Hepatic stellate cell (primary cell): ENCODE measurements at regions not wholly inside any gene's neighbourhood (a gene's known extent, or its start where the extent isn't known, plus 50 kb on each side); places are given as distances from the start of the nearest gene placed in this dataset.
"Not testable (repeated sequence)": the region's sequence is repeated elsewhere in the genome, so short reads cannot be mapped to it uniquely, and the experiment has no call there.

Source experiments
- DNase-seq: peaks from one replicate; pipeline ENCODE4 v3.0.0; 2011; ENCODE audit warnings: low spot score

- no peak for DNase-seq
Observed at GRCh38 chr1:110260194-110260593, 50.1 kb downstream of the KCNC4 start.

- DNase-seq = no peak
Observed at GRCh38 chr1:110262296-110262695, 52.2 kb downstream of the KCNC4 start.

GRCh38 chr1:110262846-110263631 lies 52.9 kb downstream of the KCNC4 start:
- DNase-seq = no peak

GRCh38 chr1:110264430-110264829 lies 54.3 kb downstream of the KCNC4 start:
- DNase-seq = no peak

GRCh38 chr1:110265186-110265585 lies 55.1 kb downstream of the KCNC4 start:
- no peak for DNase-seq

- no peak for DNase-seq
Observed at GRCh38 chr1:110266834-110267233, 56.7 kb downstream of the KCNC4 start.

- no peak for DNase-seq
Observed at GRCh38 chr1:110267260-110267659, 57.1 kb downstream of the KCNC4 start.

DNA sequence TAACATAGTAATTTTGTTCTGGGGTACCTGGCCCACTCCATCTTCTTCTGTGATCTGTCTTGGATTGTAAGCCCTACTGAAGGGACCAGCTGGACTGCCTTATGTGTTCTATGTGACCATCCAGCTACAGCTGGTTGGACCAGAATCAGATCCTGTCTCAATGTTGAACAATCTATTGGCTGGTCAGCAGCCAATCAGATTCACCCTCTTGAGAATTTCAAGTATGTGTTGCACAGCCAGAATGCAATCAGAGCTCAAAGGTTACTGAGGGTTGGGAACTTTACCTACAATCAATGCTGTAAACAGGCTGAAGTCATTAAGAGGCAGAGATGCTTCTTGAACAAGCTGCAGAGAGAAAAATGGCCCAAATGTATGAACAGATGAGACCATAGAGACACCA lies 61.9 kb downstream of the KCNC4 start:
- DNase-seq = no peak

DNA sequence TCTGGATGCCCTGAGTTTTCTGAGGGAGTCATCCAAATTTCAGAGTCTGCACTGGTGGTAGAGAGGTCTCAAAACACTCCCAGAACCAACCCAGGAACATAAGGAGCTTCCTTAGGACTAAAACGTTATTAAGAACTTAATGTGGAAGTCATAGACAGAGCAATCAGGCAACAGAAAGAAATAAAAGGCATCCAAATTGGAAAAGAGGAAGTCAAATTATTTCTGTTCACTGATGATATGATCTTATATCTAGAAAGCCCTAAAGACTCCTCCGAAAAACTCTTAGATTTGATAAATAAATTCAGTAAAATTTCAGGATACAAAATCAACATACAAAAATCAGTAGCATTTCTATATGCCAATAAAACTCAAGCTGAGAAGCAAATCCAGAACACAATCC lies 63.7 kb downstream of the KCNC4 start:
- DNase-seq = not testable (repeated sequence)

GRCh38 chr1:110280126-110280525 lies 59.1 kb upstream of the RBM15 start:
- no peak for DNase-seq

GRCh38 chr1:110280804-110281203 lies 58.4 kb upstream of the RBM15 start:
- DNase-seq = no peak

- DNase-seq = no peak
Observed at GRCh38 chr1:110281363-110282290, 57.5 kb upstream of the RBM15 start.

- no peak for DNase-seq
Observed at GRCh38 chr1:110282395-110282794, 56.8 kb upstream of the RBM15 start.

GRCh38 chr1:110283677-110284076 lies 55.5 kb upstream of the RBM15 start:
- peak; percentile 16 for DNase-seq

DNA sequence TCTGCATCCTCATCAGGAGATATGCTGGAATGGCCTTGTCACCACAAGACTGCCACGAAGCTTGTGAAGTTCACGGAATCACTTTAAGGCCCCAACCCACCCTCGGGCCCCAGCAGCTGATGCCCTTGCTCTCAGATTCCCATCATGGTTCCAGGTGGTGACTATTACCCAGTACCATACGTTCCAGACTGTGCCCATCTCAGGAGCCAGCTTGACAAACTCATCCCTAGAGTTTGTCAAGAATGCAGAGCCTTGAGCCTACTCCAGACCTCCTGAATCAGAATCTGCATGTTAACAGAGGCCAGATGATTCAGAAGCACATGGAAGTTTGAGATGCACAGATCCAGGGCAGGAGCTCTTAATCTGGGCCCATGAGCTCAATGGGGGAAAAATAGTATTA lies 53.9 kb upstream of the RBM15 start:
- no peak for DNase-seq

DNA sequence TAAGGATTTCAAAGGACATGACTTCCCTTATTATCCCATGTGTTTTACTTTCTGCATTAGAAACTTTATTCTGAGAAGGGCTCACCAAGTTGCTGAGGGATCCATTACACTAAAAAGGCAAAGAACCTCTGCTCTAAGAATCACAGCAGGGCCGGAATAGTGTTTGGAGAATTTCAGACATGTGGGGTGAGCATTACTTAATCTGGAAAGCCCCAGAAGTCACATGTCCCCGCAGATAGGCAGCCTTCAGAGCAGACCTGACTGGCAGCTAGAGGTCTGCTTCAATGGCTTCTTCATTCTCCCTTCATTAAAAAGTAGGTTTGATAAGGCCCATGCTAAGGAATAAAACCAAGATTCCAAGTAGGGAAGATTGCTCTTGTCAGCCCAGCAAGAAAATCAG lies 52.6 kb upstream of the RBM15 start:
- no peak for DNase-seq

- no peak for DNase-seq
Observed at GRCh38 chr1:110288111-110288510, 51.1 kb upstream of the RBM15 start.
